Midbrain (tissue), 1 donor: ENCODE measurements at regions not wholly inside any gene's neighbourhood (a gene's known extent, or its start where the extent isn't known, plus 50 kb on each side); places are given as distances from the start of the nearest gene placed in this dataset.

ENCODE experiments used
- DNase-seq: peaks from one replicate; lab custom pipeline; 2025; lab: John Stamatoyannopoulos, UW

DNA sequence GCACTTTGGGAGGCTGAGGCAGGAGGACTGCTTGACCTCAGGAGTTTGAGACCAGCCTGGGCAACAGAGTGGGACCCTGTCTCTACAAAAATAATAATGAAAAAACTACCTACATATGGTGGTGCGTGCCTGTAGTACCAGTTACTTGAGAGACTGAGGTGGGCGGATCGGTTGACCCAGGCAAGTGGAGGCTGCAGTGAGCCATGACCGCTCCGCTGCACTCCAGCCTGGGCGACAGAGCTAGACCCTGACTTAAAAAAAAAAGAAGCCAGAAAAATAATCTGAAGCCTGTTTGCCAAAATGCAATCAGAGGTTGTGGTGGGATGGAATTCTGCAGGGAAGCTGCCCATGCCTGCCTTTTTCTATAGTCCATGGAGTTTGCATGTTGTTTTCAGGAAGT is 50.4 kb upstream of the GGTA1 start:
- no peak for DNase-seq

DNA sequence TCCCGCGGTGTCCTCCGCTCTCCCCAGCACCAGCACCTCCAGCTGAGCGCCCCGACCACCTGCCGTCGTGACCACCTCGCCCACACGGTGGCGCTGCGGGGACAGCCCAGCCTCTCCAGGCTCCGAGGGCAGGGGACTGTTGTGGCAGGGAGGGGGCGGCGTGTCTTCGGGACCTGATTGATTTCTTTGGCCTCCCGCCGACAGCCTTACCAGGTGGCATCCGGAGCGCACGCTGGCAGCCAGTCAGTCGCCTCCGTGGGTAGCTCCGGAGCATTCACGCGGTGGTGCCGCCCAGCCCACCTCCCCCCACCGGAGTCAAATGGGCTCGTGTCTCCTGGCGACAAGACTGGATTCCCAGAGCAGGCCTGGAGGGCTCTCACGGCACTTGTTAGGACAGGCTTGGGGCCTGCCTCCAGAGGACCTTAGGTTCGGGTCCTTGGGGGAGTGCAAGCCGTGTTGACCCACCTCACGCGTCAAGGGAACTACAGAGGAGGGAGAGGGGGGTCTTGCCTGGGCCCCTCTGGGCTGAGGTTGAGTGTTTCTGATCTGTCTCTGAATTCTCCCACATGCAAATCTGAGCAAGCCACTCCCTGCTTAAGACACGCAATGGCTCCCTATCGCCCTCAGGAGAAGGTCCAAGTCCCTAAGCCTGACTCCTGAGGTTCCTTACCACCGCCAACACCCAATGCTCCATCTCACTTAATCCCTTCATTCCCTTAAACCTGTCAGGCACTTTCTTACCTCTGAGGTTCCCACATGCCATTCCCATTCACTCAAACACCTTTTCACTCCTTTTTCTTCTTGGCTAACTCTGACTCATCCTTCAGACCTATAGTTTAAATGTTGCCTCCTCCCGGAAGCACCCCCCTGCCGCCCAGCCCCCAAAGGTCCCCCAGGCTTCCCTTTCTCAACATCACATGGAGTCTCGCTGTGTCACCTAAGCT is 51.2 kb upstream of the GGTA1 start:
- DNase-seq = peak; percentile 78

DNA sequence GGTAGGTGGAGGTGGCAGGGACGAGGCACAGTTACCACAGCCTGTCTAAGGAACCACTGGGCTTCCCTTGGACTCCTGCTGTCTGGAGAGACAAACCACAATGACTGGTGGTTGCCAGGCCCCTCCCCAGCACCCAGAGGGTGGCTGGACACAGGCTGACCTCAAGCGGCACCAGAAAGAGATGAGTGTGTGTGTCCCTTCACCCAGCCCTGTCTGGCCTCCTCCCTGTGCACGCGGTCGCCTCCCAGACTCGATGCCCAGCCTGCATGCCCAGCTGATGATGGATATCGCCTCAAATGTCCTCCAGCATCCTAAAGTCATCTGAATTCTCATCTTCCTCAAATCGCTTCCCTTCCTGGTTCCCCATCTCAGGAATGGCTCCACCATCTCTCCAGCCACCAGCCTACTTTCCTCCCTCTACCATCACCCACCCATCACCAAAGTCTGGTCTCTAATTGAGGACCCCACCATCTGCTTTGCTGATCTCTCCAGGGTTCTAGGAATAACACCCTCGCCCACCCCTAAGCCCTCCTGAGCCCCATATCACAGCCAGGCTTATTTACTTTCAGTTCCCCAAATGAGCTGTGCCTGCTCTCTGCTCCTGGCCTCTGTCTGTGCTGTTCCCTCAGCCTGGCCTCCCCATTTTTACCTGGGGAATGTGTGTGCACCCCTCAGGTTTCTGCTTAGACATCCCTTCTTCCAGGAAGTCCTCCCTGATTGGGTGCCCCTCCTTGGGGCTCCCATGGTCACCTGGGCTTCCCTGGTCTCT is 52.5 kb upstream of the GGTA1 start:
- no peak for DNase-seq

DNA sequence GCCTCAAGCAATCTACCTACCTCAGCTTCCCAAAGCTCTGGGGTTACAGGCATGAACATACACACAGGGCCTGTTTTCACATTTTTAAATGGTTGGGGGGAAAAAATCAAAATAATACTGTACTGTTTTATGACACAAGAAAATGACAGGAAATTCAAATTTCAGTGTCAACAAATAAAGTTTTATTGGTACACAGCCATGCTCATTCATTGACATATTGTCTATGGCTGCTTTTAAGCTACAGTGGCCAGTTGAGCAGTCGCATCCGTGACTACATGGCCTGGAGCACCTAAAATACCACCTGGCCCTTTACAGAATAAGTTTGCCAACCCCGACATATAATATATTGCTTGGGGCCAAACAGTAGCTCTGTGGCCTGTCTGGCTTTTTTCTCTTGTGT is 56.4 kb upstream of the GGTA1 start:
- DNase-seq = no peak

DNA sequence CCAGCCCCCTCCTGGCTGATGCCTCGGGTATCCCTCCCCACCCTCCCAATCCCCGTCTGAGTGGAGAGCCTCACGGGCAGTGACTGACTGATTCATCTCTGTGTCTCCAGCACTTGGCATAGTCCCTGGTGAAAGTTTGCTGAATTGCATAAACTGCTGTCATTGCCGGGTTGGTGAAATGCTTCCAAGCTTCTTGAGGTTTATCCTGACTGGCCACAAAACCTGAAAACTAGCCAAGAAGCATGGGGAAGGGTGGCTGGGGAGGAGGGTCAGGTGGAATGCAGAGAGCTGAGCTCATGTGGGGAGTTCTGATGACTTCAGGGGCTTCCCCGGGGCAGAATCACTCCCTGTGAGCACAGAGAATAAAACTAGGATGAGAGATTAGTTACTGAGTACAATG is 56.9 kb upstream of the GGTA1 start:
- DNase-seq = peak; percentile 48

DNA sequence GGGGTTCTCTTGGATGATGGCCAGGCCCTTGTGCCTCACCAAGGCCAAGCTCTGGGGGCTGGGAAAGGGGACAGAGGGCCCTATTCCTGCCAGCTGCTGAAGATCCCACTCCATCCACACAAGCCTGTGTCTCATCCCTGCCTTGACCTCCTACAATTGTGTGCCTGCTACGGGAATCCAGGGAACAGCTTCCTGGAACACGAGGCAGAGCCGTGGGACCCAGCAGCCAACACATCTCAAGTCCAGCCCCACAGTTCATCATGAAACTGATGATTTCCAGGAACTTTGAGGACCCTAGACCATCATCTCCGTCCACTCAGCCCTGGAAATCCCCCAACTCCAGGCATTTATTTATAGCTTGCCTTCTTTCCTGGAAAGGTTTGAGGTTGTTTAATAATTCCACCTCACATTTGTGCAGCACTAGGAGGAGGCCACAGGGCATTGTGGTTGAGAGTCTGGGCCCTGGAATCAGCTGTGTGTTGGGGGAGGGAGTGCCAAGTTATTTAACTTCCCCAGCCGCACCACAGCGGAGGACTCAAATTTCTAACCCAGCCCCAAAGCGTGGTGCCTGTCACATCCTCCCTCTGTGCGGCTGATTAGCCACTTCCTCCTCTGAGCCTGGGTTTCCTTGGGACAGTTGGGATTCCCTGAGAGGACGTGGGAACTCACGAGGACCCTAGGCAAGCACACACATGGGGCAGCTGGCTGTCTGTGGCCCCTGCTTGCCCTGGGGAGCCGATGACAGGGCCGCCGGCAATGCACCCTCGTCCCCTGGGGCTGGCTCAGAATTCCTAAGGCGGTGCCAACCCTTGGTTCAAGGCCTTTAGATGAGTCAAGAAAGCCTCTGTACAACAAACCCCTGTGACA is 58.2 kb upstream of the GGTA1 start:
- peak; percentile 24 for DNase-seq

DNA sequence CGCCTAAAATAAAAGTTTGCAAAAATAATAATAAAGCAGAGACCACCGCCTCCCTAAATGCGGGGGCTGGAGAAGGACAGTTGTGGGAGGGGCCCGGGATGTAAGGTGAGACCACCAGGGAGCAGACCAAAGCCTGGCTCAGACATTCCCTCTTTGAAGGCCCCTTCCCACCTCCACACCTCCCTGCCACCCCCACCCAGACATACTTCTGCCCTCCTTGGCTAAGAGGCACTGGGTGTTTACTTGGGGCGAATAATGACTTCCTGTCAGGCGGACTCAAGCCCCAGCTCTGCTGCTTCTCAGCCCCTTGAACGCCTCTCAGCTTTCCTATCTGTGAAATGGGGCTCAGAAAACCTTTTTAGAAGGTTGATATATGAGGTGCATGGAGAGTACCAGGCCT is 58.8 kb upstream of the GGTA1 start:
- DNase-seq = no peak

DNA sequence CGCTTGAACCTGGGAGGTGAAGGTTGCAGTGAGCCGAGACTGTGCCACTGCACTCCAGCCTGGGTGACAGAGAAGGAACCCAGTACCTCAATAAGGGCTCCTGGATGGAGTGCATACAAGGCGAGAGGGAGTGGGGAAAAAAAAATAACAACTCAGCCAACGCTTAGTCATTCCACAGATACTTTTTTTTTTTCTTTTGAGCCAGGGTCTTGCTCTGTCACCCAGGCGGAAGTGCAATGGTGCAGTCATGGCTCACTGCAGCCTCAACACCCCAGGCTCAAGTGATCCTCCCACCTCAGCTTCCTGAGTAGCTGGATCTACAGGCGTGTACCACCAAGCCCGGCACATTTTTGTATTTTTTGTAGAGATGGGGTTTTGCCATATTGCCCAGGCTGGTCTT is 59.5 kb upstream of the GGTA1 start:
- no peak for DNase-seq

DNA sequence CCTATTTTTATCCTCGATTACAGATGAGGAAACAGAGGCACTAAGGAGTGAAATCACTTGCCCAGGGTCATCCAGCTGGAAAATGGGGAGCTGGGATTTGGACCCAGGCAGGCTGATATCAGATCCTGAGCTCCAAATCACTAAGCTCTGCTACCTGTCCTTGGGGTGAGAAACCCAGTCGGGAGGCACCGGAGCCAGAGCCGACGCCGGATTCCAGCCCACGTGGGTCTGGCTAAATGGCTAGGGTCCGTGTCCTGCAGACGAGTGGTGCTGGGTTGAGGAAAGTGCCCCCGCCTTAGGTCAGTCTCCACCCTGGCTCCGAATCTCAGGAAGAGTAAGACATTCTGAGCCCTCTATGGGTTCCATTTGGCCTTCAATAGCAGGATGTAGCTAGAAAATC is 61.3 kb upstream of the GGTA1 start:
- no peak for DNase-seq

DNA sequence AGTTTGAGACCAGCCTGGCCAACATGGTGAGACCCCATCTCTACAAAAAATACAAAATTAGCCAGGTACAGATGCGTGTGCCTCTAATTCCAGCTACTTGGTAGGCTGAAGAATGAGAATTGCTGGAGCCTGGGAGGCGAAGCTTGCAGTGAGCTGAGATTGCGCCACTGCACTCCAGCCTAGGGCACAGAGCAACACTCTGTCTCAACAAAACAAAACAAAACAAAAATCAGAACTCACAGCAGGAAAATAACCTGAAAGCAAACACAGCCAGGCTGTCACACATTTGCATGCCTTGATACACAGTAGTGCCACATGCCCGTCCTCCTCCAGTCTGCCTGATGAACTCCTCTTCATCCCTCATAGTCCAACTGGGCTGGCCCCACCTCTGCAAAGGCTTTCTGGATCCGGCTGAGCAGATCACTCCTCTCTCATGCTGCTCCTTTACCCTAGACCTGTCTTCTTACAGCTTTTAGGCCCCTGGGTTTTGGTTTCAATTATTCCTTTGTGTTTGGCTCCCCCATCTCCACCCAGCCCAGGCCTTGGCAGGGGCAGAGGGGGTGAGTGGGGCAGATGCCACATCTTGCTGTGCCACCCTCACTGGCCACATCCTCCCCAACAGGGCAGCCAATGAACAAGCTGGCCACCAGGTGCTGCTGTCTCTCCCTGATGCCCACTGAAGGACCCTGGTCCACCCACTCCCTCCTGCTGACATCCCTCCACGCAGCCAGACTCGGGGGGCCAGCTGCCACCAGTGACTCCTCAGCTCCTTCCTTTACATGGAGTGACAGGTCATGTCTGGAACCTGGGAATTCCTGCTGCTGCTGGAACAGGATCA is 62.0 kb upstream of the GGTA1 start:
- DNase-seq = no peak

DNA sequence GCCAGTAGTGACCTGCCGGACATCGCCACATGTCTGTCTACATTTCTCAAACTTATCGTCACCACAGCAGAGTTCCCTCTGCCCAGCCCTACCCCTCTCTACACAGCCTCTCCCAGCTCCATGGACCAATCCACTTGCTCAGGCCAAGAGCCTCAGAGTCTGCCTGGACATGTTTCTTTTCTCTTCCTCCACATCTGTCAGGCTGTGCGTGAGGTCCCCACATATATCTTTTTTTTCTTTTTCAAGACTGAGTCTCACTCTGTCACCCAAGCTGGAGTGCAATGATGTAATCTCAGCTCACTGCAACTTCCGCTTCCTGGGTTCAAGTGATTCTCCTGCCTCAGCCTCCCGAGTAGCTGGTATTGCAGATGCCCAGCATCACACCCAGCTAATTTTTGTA is 62.7 kb upstream of the GGTA1 start:
- no peak for DNase-seq

DNA sequence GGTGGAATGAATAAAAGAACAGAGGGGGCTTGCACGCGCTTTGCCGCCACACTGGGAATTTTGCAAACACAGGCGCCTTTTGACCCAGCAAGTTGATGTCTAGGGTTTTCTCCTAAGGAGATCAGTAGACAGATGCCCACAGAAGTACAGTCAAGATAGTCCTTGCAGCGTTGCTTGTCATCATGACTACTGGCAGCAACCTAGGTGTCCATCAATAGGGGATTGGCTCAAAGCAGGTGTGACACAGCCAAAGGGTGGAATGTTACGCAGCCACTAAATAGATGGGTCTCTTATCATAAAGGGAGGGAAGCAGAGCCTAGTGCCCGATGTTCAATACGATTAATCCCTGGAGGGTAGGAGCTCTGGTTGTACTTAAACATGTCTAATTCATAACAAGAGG is 63.8 kb upstream of the GGTA1 start:
- no peak for DNase-seq

DNA sequence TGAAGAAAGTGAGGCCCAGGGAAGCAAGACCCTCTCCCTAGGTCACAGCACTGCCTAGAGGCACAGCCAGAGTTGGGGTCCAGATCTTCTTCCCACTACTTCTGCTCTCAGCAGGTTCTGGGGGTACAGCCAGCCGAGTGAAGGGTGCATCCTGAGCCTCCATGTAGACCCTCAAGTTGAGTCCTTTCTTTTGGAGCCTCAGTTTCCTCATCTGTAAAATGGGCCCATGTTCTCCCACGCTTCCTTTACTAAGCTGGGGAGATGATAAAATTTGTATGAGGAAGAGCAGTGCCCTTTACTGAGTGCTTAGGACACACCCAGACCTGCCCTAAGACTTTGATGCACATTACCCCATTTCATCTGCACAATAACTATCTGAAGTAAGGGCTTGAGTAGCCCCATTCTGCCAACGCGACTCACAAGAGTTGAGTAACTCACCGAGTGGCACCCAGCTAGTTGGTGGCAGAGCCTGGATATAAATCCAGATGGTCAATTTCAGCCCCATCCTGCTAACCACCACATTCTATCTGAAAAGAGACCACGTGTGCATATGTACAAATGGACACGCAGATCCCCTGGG is 64.3 kb upstream of the GGTA1 start:
- no peak for DNase-seq

DNA sequence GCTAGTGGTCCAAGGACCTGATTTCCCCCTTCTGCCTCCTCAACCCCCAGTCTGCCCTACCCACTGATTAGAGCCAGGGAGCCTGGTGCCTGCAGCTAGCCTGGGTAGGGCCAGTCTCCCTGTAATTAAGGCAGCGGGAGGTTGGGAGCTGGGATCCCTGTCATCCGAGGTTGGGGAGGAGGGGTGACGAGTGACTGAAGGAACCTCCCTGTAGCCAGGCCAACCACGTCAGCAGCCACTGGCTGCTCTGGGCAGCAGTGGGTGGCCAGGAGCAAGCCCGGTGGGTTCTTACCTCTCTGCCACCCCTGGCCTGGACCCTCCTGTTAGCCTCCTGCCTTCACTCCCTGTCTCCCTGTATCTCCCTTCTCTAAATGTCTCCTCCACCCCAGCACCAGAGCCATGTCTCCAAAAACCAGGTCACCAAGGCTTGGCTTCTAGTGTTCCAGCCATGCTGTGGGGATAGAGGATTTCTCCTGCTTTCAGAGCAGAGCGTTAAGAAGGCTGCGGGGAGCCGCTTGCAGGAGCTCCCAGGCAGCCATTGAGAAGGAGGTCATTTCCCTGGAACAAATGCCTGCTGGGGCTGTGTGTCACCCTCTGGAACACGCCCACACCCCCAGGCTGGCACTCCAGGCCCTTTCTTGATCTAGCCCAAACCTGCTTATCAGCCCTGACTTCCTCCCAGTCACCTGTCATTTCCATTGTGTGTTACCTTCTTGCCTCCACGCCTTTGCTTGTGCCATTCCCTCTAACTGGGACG is 65.0 kb upstream of the GGTA1 start:
- no peak for DNase-seq

DNA sequence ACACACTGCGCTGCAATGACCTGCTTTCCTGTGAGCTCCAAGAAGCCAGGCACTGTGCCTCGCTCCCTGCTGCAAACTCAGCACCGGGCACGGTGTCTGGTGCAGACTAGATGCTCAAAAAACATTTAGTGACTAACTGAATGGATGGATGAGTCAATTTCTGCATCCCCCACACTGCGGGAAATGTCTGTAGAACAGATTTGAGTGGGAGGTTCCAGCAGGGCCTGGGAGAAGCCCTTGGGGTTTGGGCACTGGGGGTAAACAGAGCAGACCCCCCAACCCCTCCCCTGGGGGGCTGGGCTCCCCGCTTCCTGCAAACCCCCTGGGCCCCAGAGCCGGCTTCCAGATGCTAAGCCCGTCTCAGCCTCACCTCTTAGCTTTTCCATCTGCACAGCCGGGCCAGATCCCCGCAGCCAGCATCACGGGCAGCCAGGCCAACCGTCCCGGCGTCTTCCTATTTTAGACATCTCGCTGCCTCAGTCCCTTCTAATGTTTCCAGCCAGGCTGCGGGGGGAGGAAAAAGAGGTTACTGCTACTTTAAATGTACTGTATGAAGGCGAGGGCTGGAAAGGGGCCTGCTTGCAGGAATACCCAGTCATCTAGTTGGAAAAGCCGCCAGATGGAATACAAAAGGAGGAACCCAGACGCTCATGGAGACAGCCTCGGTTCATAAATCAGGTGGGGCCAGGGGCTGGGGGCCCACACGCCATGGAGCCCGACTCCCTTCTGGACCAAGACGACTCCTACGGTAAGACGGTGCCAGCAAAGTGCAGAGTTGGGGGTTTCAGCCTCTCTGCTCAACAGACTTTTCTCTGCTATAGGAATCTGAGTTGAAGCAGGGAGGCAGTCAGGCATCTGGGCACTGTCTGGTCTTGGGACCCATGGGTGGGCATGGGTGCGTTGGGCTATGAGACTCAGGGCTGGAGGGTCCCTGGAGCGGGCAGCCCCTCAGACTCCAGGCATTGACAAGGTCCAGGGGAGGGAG is 67.1 kb upstream of the GGTA1 start:
- no peak for DNase-seq

DNA sequence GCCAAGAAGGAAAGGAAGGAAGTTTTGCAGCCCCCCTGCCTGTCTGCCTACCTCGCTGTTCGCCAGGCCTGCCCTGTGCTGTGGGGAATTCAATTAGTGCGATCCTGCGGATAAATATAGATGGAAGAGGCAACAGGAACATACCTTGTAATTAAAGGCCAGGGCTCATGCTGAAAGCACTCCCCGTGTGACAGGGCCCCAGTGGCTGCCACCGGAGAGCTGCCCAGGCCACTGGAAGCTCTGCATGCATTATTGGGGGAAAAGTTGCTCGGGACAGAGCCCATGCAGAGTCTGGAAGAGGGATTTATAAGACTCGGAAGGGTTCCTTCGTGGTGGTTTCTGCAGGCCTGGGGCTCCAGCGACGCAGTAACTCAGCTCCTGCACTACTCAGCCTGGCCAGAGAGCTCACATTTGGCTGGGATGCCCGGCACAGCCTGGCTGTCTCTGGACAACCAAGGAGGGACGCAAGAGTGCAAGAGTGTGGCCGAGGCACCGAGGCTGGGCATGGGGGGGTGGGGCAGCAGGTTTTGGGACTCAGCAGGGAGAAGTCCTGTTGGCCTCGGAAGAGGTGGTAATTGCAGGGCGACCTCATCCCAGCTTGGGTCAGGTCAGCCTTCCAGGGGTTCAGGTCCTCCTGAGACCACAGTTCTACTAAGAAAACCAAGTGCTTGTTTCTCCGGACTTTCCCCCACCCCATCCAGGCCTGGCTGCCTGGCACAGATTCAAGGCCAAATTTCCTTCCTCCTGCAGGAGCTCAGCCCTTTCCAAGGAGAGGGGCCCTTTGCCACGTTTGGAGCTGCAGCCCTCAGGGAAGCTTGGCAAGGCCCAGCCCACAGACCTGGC is 68.1 kb upstream of the GGTA1 start:
- no peak for DNase-seq

DNA sequence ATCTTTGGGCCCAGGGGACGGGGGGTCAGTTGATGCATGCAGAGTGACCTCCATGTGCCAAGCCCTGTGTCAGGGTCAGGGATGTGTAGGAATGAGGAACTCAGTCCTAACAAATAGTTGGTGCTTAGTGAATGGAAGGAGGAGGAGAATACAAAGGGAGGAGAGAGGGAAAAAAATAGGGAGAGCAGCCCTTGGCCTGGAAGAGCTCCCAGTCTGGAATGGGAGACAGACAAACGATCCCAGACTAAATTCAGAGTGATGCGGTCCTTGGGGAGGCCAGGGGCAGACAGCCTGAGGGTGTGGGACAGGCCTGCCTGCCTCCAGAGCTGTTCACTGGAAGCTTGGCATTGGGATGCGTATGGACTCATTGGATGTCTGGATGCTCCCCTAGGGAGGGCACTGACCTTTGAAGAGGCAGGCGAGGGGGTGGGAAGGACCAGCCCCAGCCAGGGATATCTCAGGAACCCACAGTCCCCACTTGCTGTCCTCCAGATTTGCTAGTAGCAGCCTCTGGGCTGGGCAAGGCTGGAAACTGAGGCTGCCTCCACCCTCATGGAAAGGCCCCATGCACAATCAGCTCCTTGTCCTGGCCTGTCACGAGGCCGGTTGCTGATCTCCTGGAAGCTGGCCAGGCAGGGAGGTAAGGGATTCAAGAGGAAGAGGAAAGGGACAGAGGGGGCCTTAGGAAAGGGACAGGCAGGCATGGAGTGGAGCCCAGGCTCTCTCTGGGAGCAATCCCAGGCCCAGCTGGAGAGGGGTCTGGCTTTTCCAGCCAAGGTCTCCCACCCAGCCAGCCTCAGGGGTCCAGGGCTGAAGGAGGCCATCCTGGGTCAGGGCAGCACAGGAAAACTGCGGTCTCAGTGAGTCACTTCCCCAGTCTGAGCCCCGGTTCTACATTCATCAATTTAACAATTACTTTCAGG is 69.0 kb upstream of the GGTA1 start:
- peak; percentile 28 for DNase-seq
